Lung (tissue), 11 donors: ENCODE measurements at regions not wholly inside any gene's neighbourhood (a gene's known extent, or its start where the extent isn't known, plus 50 kb on each side); places are given as distances from the start of the nearest gene placed in this dataset.

Experiments used
- ATAC-seq: fragments of 200-7000 bp; cut with Tn5 transposase; one replicate; pipeline ENCODE4 v1.9.1; 2020; ENCODE audit warnings: moderate number of reproducible peaks; ENCODE audit not compliant: insufficient read depth, low FRiP score
- DNase-seq, 3 donors: peaks; one replicate each; pipeline ENCODE4 v3.0.0-alpha.2; 2013 to 2017
- H3K27ac ChIP-seq, 2 donors: one replicate each; pipeline ENCODE4 v1.5.1; 2013; ENCODE audit warnings: mild to moderate bottlenecking in 2 of 2, moderate library complexity in 2 of 2, control low read depth in 1 of 2, inconsistent platforms in 1 of 2, low read depth in 1 of 2, low read length in 1 of 2
- H3K27me3 ChIP-seq, 3 donors: one replicate each; pipeline ENCODE4 v1.5.1; 2013; ENCODE audit warnings: low read length in 2 of 3; ENCODE audit not compliant: control insufficient read depth in 3 of 3, insufficient read depth in 3 of 3
- H3K36me3 ChIP-seq, 4 donors: one replicate each; pipeline ENCODE4 v1.5.1; 2013; ENCODE audit warnings: low read length in 4 of 4, mild to moderate bottlenecking in 1 of 4, moderate library complexity in 1 of 4; ENCODE audit not compliant: control insufficient read depth in 4 of 4, insufficient read depth in 4 of 4
- H3K4me1 ChIP-seq, 5 donors: one replicate each; pipeline ENCODE4 v1.5.1; 2013; ENCODE audit warnings: low read length in 5 of 5, mild to moderate bottlenecking in 2 of 5, moderate library complexity in 1 of 5; ENCODE audit not compliant: control insufficient read depth in 5 of 5, insufficient read depth in 5 of 5
- H3K4me3 ChIP-seq: one replicate; pipeline ENCODE4 v1.5.1; 2013; ENCODE audit warnings: mild to moderate bottlenecking, control low read depth, moderate library complexity
- H3K9ac ChIP-seq, 2 donors: one replicate each; pipeline ENCODE4 v1.5.1; 2013; ENCODE audit warnings: low read length in 2 of 2, control low read depth in 1 of 2; ENCODE audit not compliant: insufficient read depth in 1 of 2
- H3K9me3 ChIP-seq, 4 donors: one replicate each; pipeline ENCODE4 v1.5.1; 2013; ENCODE audit warnings: low read length in 3 of 4, mild to moderate bottlenecking in 1 of 4, moderate library complexity in 1 of 4; ENCODE audit not compliant: control insufficient read depth in 4 of 4, insufficient read depth in 3 of 4
- WGBS, 2 donors: extraction: QIAGEN DNeasy Blood & Tissue Kit; methylation state at CpG; one replicate each; pipeline ENCODE4 v1.1.7; 2013; 5-methylcytosine and 5-hydroxymethylcytosine counted together
- TF ChIP-seq, protein P1 (sequence below): IDR thresholded peaks from 2 replicates; pipeline ENCODE4 v1.5.1; 2012; ENCODE audit warnings: mild to moderate bottlenecking; ENCODE audit errors: control extremely low read depth, extremely low read depth
- donor health status: control.
- donor health status: control.
- donor health status: Bipolar disorder and iron deficiency.
- donor health status: healthy.
- donor health status: DM: yes; HTN: yes; CAD: no.

DNA sequence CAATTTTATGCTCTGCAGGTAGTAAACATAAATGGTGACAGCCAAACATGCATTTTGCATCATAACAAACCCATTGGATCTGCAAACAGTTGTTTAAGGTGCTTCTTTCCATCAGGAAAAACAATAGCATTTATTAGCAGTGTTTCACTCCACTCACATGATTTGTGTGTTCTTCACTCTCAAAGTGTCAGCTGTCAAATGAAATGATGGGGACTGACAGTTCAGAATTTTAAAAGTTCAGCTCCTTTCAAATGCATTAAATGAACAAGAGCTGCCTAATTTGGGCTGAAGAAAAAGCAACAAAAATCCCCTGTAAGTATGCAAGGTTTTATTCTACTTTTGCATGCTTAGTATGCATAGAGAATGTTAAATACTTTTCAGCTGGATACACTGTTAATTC is 145.2 kb upstream of the CDIN1 start:
- no peak overlapping the region for H3K4me3 ChIP-seq
- no peaks in the 10 kb centered on the region for H3K27me3 ChIP-seq
- no peaks in the 10 kb centered on the region for H3K36me3 ChIP-seq
- no peak overlapping the region for H3K9ac ChIP-seq
- H3K27ac ChIP-seq = no peak overlapping the region
- DNase-seq (no peak), ATAC-seq (no peak)
- no peaks in the 10 kb centered on the region for H3K4me1 ChIP-seq
- H3K9me3 ChIP-seq = no peaks in the 10 kb centered on the region
- TF ChIP-seq, protein P1, sequence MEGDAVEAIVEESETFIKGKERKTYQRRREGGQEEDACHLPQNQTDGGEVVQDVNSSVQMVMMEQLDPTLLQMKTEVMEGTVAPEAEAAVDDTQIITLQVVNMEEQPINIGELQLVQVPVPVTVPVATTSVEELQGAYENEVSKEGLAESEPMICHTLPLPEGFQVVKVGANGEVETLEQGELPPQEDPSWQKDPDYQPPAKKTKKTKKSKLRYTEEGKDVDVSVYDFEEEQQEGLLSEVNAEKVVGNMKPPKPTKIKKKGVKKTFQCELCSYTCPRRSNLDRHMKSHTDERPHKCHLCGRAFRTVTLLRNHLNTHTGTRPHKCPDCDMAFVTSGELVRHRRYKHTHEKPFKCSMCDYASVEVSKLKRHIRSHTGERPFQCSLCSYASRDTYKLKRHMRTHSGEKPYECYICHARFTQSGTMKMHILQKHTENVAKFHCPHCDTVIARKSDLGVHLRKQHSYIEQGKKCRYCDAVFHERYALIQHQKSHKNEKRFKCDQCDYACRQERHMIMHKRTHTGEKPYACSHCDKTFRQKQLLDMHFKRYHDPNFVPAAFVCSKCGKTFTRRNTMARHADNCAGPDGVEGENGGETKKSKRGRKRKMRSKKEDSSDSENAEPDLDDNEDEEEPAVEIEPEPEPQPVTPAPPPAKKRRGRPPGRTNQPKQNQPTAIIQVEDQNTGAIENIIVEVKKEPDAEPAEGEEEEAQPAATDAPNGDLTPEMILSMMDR = no peak

DNA sequence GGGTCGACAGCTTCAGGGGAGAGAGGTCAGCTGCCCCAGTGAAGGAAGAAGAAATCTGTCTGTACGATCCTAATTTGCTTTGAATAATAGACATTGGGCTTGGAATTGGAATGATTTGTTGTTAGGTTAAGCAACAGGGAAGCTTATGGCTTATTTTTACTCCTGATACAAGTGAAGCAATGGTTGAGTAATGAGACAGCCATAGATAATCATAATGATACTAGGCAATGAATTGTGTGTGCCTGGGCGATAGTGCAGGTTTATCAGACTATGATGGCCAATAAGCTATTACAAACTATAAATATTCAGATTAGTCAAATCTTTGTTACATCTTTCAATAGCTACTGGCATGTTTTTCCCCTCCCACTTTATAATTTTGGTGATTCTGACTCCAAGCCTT is 140.9 kb upstream of the CDIN1 start:
- Histone ChIP-seq H3K27ac (no peak overlapping the region), H3K4me1 (no peaks in the 10 kb centered on the region), H3K27me3 (no peaks in the 10 kb centered on the region), H3K9me3 (no peaks in the 10 kb centered on the region), H3K9ac (no peak overlapping the region), H3K36me3 (no peaks in the 10 kb centered on the region), H3K4me3 (no peak overlapping the region)
- WGBS, 2 donors = 79 to 87% methylated on average over 3 of the region's 3 CpGs
- ATAC-seq (no peak), DNase-seq (no peak)
- TF ChIP-seq, protein P1 = no peak

DNA sequence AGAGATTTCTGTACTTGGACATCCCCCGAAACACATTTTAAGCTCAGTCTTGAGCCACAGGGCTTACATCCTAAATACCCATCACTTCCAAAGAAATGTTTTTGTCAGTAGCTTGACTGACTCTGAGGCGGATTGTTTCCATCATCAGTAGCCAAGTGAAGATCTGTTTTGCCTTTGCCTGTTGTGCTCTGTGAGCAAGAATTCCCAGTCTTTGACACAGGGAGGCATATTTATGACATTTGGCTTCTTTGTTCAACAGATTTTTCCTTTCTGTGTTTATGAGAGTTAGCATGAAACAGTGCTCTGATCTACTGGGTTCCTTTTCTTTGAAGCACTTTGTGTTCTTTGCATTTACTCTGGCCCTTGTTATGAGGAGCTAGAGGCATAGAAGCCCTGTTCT is 132.1 kb upstream of the CDIN1 start:
- Histone ChIP-seq H3K27ac (no peak overlapping the region), H3K36me3 (no peaks in the 10 kb centered on the region), H3K4me3 (no peak overlapping the region), H3K4me1 (peaks cover 0 to 4% (median 0%) of the 10 kb centered on the region in 5 donors), H3K9me3 (no peaks in the 10 kb centered on the region), H3K9ac (no peak overlapping the region), H3K27me3 (no peaks in the 10 kb centered on the region)
- 92 to 93% methylated on average over 2 of the region's 2 CpGs for WGBS, 2 donors
- TF ChIP-seq, protein P1 = no peak
- no peak for DNase-seq
- no peak for ATAC-seq

DNA sequence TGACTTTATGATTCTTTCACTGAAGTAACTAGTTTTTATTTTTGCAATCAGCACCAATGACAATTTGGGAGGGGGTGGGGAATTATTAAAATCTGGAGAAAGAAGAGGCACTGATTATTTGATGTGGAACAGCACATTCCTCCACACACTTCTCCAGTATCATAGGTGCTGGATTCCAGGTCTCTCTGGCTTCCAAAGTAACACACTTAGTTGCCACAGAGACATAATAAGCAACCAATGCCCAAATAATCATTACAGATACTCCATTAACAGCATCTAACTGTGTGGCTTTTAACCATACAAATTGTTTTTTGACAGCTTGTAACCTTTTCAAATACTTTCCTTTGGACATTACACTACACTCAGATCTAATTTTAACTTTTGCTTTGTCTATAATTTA is 131.0 kb upstream of the CDIN1 start:
- H3K4me3 ChIP-seq = no peak overlapping the region
- DNase-seq (no peak), ATAC-seq (no peak)
- H3K36me3 ChIP-seq = no peaks in the 10 kb centered on the region
- H3K4me1 ChIP-seq = peaks cover 0 to 4% (median 0%) of the 10 kb centered on the region in 5 donors
- H3K27ac ChIP-seq = no peak overlapping the region
- H3K27me3 ChIP-seq = no peaks in the 10 kb centered on the region
- H3K9me3 ChIP-seq = no peaks in the 10 kb centered on the region
- no peak overlapping the region for H3K9ac ChIP-seq
- TF ChIP-seq, protein P1 = no peak
